AG10803 (cell line): ENCODE measurements at regions not wholly inside any gene's neighbourhood (a gene's known extent, or its start where the extent isn't known, plus 50 kb on each side); places are given as distances from the start of the nearest gene placed in this dataset.

Experiments
- DNase-seq: peaks from one replicate; pipeline ENCODE4 v3.0.0; 2010; ENCODE audit warnings: low read depth
- H3K4me3 ChIP-seq: 2 replicates; pipeline ENCODE4 v1.5.1; 2011; ENCODE audit warnings: mild to moderate bottlenecking, low read length, control low read depth
- CTCF ChIP-seq: conservative IDR thresholded peaks from 2 replicates; pipeline ENCODE4 v1.5.1; 2011; ENCODE audit warnings: mild to moderate bottlenecking, low read length, control low read depth, inconsistent platforms

DNA sequence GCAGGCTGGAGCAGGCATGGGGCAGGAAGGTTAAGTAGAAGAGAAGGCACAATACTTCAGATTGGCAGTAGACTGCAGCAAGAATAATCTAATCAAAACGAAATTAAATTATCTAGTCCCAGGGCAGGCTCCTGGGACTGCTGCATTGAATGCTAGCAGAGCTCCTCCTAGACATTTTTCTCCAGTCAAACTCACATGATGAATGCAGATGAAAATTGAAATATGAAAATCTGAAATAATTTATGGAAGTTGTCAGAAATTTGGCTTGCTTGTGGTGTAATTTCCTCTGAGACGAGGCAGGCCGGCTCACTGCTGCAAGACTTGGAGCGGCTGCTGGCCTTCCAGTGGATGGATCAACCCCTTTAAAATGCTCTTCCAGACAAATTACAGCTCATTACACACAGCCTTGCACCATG lies 78.0 kb upstream of the TMEM33 start:
- no peak for TF ChIP-seq CTCF
- H3K4me3 ChIP-seq, result no peak overlapping the region
- no peak for DNase-seq

DNA sequence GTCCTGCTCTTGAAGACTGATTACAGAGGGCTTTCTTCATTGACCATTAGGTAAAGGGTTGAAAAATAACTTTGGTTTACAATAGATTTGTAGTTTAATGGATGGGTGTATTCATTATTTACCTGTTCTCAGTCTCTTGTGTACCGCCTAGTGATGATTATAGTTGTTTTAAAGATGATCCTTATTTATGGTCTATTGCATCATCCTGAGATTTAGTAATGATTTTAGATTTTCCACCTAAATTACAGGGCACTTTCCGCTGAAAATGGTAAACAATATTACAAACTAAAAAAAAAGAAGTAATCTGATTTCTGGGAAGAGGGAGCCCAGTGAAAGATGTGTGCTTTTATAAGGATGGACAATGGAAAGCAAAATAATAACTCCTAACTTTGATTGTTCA lies 78.4 kb upstream of the TMEM33 start:
- H3K4me3 ChIP-seq, result no peak overlapping the region
- no peak for TF ChIP-seq CTCF
- no peak for DNase-seq

DNA sequence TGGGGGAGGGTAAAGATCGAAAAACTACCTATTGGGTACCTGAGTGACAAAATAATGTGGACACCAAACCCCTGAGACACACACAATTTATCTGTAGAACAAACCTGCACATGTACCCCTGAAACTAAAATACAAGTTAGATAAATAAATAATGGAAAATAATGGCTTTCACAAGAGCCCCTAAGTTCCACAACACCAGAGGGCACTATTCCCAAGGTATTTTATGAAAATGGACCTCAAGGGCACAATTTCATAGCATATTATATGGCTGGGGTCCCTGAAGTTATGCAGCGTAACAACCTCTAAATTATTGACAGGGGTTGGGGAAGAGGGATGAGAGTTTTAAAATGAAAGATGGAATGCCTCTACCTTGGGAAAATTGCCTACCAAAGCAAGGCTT lies 81.3 kb upstream of the TMEM33 start:
- DNase-seq, result no peak
- TF ChIP-seq CTCF, result no peak
- H3K4me3 ChIP-seq, result no peak overlapping the region

GRCh38 chr4:41852229-41852628 lies 83.0 kb upstream of the TMEM33 start:
- H3K4me3 ChIP-seq, result no peak overlapping the region
- no peak for TF ChIP-seq CTCF
- no peak for DNase-seq

GRCh38 chr4:41851621-41852020 lies 83.6 kb upstream of the TMEM33 start:
- H3K4me3 ChIP-seq, result no peak overlapping the region
- no peak for DNase-seq
- TF ChIP-seq CTCF, result no peak

DNA sequence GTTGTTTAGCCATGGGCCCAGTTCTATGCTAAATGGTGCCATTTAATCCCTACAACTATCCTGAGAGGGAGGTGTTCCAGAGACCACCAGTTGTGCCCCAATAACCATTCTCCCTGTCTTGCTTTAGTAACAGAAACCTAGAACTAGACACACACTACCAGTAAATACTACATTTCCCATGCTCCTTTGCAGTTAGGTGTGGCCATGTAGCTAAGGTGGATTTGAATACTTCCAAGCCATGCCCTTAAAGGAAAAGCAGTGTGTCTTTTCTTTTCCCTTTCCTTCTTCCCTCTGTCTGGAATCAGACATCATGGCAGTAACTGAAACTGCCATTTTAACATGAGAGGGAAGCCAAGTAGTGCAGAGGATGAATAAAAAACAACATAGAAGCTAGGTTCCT lies 90.9 kb upstream of the TMEM33 start:
- no peak for TF ChIP-seq CTCF
- no peak for DNase-seq
- no peak overlapping the region for H3K4me3 ChIP-seq

- no peak for TF ChIP-seq CTCF
- no peak overlapping the region for H3K4me3 ChIP-seq
- DNase-seq, result no peak
Measured at GRCh38 chr4:41839916-41840854, 91.7 kb upstream of the PHOX2B start.
